Glutamatergic neuron (in vitro differentiated cells): ENCODE measurements at regions not wholly inside any gene's neighbourhood (a gene's known extent, or its start where the extent isn't known, plus 50 kb on each side); places are given as distances from the start of the nearest gene placed in this dataset.
A peak's percentile ranks its signal among the peaks of the same experiment; 100 is the strongest.
"Not testable (repeated sequence)": the region's sequence is repeated elsewhere in the genome, so short reads cannot be mapped to it uniquely, and the experiment has no call there.

ENCODE experiments used
- DNase-seq: peaks from one replicate; pipeline ENCODE4 v3.0.0; 2022
- H3K27ac Mint-ChIP-seq: one replicate; pipeline ENCODE4 v1.8.0; 2020; ENCODE audit warnings: mild to moderate bottlenecking, mixed read lengths, inconsistent platforms; ENCODE audit not compliant: unreplicated experiment
- H3K27me3 Mint-ChIP-seq: one replicate; pipeline ENCODE4 v1.8.0; 2020; ENCODE audit warnings: mild to moderate bottlenecking, moderate library complexity, mixed read lengths, inconsistent platforms; ENCODE audit not compliant: unreplicated experiment
- H3K36me3 Mint-ChIP-seq: one replicate; pipeline ENCODE4 v1.8.0; 2020; ENCODE audit warnings: mild to moderate bottlenecking, mixed read lengths, inconsistent platforms; ENCODE audit not compliant: unreplicated experiment
- H3K4me1 Mint-ChIP-seq: one replicate; pipeline ENCODE4 v1.8.0; 2020; ENCODE audit warnings: mild to moderate bottlenecking, low read depth, mixed read lengths, inconsistent platforms; ENCODE audit not compliant: unreplicated experiment
- H3K4me3 Mint-ChIP-seq: one replicate; pipeline ENCODE4 v1.8.0; 2020; ENCODE audit warnings: mild to moderate bottlenecking, mixed read lengths, inconsistent platforms; ENCODE audit not compliant: unreplicated experiment
- H3K9me3 Mint-ChIP-seq: one replicate; pipeline ENCODE4 v1.8.0; 2020; ENCODE audit warnings: mild to moderate bottlenecking, moderate library complexity, mixed read lengths, inconsistent platforms; ENCODE audit not compliant: unreplicated experiment

- not testable (repeated sequence) for H3K27me3 Mint-ChIP-seq, DNase-seq, H3K9me3 Mint-ChIP-seq, H3K36me3 Mint-ChIP-seq, H3K4me1 Mint-ChIP-seq, H3K27ac Mint-ChIP-seq, H3K4me3 Mint-ChIP-seq
Measured at GRCh38 chr21:7743940-7744339, 2777.4 kb upstream of the TPTE start.

- H3K4me3 Mint-ChIP-seq, H3K36me3 Mint-ChIP-seq, H3K9me3 Mint-ChIP-seq, DNase-seq, H3K4me1 Mint-ChIP-seq, H3K27me3 Mint-ChIP-seq, H3K27ac Mint-ChIP-seq: not testable (repeated sequence)
Measured at GRCh38 chr21:7744406-7745099, 2776.8 kb upstream of the TPTE start.

GRCh38 chr21:7745100-7745450 lies 2776.3 kb upstream of the TPTE start:
- H3K4me3 Mint-ChIP-seq, DNase-seq, H3K36me3 Mint-ChIP-seq, H3K27ac Mint-ChIP-seq, H3K9me3 Mint-ChIP-seq, H3K4me1 Mint-ChIP-seq, H3K27me3 Mint-ChIP-seq: not testable (repeated sequence)

- not testable (repeated sequence) for H3K36me3 Mint-ChIP-seq, H3K27ac Mint-ChIP-seq, DNase-seq, H3K27me3 Mint-ChIP-seq, H3K4me3 Mint-ChIP-seq, H3K9me3 Mint-ChIP-seq, H3K4me1 Mint-ChIP-seq
Measured at GRCh38 chr21:7747964-7748363, 2773.4 kb upstream of the TPTE start.

GRCh38 chr21:7752611-7753010 lies 2768.8 kb upstream of the TPTE start:
- DNase-seq, H3K4me3 Mint-ChIP-seq, H3K36me3 Mint-ChIP-seq, H3K9me3 Mint-ChIP-seq, H3K27ac Mint-ChIP-seq, H3K27me3 Mint-ChIP-seq, H3K4me1 Mint-ChIP-seq: not testable (repeated sequence)

GRCh38 chr21:7753380-7753877 lies 2768.0 kb upstream of the TPTE start:
- not testable (repeated sequence) for H3K27me3 Mint-ChIP-seq, H3K4me3 Mint-ChIP-seq, H3K9me3 Mint-ChIP-seq, H3K36me3 Mint-ChIP-seq, H3K4me1 Mint-ChIP-seq, H3K27ac Mint-ChIP-seq
- peak; percentile 15 for DNase-seq

- not testable (repeated sequence) for DNase-seq, H3K27ac Mint-ChIP-seq, H3K27me3 Mint-ChIP-seq, H3K9me3 Mint-ChIP-seq, H3K4me1 Mint-ChIP-seq, H3K36me3 Mint-ChIP-seq, H3K4me3 Mint-ChIP-seq
Measured at GRCh38 chr21:7769985-7770384, 2751.4 kb upstream of the TPTE start.

GRCh38 chr21:7774219-7774618 lies 2747.2 kb upstream of the TPTE start:
- H3K27ac Mint-ChIP-seq, H3K36me3 Mint-ChIP-seq, H3K9me3 Mint-ChIP-seq, H3K4me3 Mint-ChIP-seq, DNase-seq, H3K27me3 Mint-ChIP-seq, H3K4me1 Mint-ChIP-seq: not testable (repeated sequence)

- H3K36me3 Mint-ChIP-seq, H3K27me3 Mint-ChIP-seq, DNase-seq, H3K27ac Mint-ChIP-seq, H3K9me3 Mint-ChIP-seq, H3K4me1 Mint-ChIP-seq, H3K4me3 Mint-ChIP-seq: not testable (repeated sequence)
Measured at GRCh38 chr21:7775327-7775984, 2745.9 kb upstream of the TPTE start.

GRCh38 chr21:7776035-7776434 lies 2745.3 kb upstream of the TPTE start:
- H3K27me3 Mint-ChIP-seq, DNase-seq, H3K9me3 Mint-ChIP-seq, H3K36me3 Mint-ChIP-seq, H3K27ac Mint-ChIP-seq, H3K4me3 Mint-ChIP-seq, H3K4me1 Mint-ChIP-seq: not testable (repeated sequence)

GRCh38 chr21:7776622-7777021 lies 2744.8 kb upstream of the TPTE start:
- H3K27me3 Mint-ChIP-seq, H3K4me3 Mint-ChIP-seq, H3K4me1 Mint-ChIP-seq, H3K9me3 Mint-ChIP-seq, DNase-seq, H3K27ac Mint-ChIP-seq, H3K36me3 Mint-ChIP-seq: not testable (repeated sequence)

- not testable (repeated sequence) for H3K4me3 Mint-ChIP-seq, H3K36me3 Mint-ChIP-seq, H3K4me1 Mint-ChIP-seq, H3K27me3 Mint-ChIP-seq, H3K9me3 Mint-ChIP-seq, H3K27ac Mint-ChIP-seq
- DNase-seq = peak; percentile 10
Measured at GRCh38 chr21:7777289-7777688, 2744.1 kb upstream of the TPTE start.
